ENCODE measurements at regions not wholly inside any gene's neighbourhood (a gene's known extent, or its start where the extent isn't known, plus 50 kb on each side); places are given as distances from the start of the nearest gene placed in this dataset.

- in situ Hi-C loops (cut with HindIII; ENCODE audit: low sequenced_read_pairs): no loop called here
- H3K4me3 ChIP-seq (ENCODE audit: low read depth, low read length): no peak overlapping the region
- TF ChIP-seq, protein P1, sequence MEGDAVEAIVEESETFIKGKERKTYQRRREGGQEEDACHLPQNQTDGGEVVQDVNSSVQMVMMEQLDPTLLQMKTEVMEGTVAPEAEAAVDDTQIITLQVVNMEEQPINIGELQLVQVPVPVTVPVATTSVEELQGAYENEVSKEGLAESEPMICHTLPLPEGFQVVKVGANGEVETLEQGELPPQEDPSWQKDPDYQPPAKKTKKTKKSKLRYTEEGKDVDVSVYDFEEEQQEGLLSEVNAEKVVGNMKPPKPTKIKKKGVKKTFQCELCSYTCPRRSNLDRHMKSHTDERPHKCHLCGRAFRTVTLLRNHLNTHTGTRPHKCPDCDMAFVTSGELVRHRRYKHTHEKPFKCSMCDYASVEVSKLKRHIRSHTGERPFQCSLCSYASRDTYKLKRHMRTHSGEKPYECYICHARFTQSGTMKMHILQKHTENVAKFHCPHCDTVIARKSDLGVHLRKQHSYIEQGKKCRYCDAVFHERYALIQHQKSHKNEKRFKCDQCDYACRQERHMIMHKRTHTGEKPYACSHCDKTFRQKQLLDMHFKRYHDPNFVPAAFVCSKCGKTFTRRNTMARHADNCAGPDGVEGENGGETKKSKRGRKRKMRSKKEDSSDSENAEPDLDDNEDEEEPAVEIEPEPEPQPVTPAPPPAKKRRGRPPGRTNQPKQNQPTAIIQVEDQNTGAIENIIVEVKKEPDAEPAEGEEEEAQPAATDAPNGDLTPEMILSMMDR (IDR thresholded peaks at IDR 0.05; ENCODE audit: low read depth, low read length, missing control alignments): no peak
- DNase-seq (ENCODE audit: low read depth): no peak
Observed at GRCh38 chrX:111013778-111014455, 82.1 kb upstream of the PAK3 start.

- no peak for DNase-seq (ENCODE audit: low read depth)
- H3K4me3 ChIP-seq (ENCODE audit: low read depth, low read length): no peak overlapping the region
- in situ Hi-C loops (cut with HindIII; ENCODE audit: low sequenced_read_pairs): no loop called here
- TF ChIP-seq, protein P1 (IDR thresholded peaks at IDR 0.05; ENCODE audit: low read depth, low read length, missing control alignments): no peak
Observed at GRCh38 chrX:111010111-111010510, 85.9 kb upstream of the PAK3 start.

DNA sequence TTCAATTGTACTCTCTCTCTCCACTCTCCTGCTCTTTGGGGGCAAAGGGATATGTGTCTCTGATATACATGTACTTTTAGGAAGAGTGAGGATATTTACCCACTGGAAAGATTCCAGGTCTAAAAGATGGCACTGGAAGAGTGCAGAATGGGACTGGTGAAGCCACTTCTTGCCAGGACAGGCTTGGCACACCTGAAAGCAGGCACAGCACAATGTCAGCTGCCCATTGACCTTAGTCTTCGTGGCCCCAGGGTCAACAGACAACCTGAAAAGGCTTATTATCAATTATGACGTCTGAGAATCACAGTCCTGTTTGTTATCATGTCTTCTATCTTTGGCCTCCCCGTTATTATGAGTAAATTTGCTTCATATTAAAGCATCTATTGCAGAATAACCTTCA is 86.7 kb upstream of the PAK3 start:
- in situ Hi-C loops (cut with HindIII; ENCODE audit: low sequenced_read_pairs): no loop called here
- DNase-seq (ENCODE audit: low read depth): no peak
- H3K4me3 ChIP-seq (ENCODE audit: low read depth, low read length): no peak overlapping the region
- TF ChIP-seq, protein P1 (IDR thresholded peaks at IDR 0.05; ENCODE audit: low read depth, low read length, missing control alignments): no peak

DNA sequence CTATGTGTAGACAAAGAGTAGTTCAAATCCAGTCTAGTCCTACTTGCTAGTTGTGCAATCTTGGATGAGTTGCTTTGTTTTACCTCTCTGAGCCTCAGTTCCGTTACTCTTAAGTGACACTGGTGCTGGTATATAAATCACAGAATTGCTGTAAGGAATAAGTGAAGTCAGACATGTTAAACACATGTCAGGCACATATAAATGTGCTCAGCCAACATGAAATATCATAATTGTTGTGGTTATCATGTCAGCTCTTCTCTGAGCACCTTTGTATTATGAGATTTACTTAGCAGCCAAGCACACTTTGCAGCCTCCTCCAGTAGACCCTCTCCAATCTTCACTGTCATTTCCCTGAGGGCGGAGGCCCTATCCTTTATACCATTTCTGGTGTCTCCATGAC is 87.9 kb upstream of the PAK3 start:
- TF ChIP-seq, protein P1 (IDR thresholded peaks at IDR 0.05; ENCODE audit: low read depth, low read length, missing control alignments): no peak
- H3K4me3 ChIP-seq (ENCODE audit: low read depth, low read length): no peak overlapping the region
- in situ Hi-C loops (cut with HindIII; ENCODE audit: low sequenced_read_pairs): no loop called here
- no peak for DNase-seq (ENCODE audit: low read depth)

DNA sequence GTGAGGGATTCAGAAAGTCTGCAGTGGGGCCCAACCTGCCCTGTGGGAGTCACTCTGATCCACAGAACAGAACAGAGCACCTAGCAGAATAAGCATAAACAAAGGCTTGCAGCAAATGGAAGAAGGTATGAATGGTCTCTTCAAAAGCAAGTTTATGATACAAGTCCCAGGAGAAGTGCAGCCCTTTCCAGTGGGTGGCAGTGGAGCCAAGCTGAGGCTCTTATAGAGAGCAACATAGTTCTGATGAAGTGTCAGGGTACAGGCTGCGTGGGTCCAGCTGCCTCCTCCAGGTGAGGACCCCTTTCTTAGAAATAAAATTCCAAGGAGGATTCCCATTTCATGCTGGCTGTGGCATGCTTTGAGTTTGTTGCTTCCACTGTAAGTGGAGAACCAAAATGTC is 88.8 kb upstream of the PAK3 start:
- TF ChIP-seq, protein P1 (IDR thresholded peaks at IDR 0.05; ENCODE audit: low read depth, low read length, missing control alignments): no peak
- in situ Hi-C loops (cut with HindIII; ENCODE audit: low sequenced_read_pairs): no loop called here
- no peak for DNase-seq (ENCODE audit: low read depth)
- no peak overlapping the region for H3K4me3 ChIP-seq (ENCODE audit: low read depth, low read length)

DNA sequence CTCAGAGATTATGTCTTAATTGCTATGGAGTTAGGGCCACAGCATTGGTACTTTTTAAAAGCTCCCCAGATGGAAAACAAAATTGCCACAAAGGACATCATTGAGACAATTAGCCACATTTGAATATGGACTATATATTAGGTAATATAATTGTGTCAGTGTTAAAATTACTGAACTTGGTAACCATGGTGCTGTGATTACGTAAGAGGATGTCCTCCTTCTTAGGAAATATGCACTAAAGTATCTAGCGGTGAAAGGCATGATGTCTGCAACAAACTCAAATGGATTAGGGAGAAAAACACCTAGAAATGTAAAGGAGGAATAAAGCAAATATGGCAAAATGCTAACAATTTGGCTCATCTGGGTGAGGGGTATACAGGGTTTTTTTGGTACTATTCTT is 89.9 kb upstream of the PAK3 start:
- in situ Hi-C loops (cut with HindIII; ENCODE audit: low sequenced_read_pairs): no loop called here
- TF ChIP-seq, protein P1 (IDR thresholded peaks at IDR 0.05; ENCODE audit: low read depth, low read length, missing control alignments): no peak
- no peak overlapping the region for H3K4me3 ChIP-seq (ENCODE audit: low read depth, low read length)
- no peak for DNase-seq (ENCODE audit: low read depth)
